ENCODE measurements at regions not wholly inside any gene's neighbourhood (a gene's known extent, or its start where the extent isn't known, plus 50 kb on each side); places are given as distances from the start of the nearest gene placed in this dataset.
"Not testable (repeated sequence)": the region's sequence is repeated elsewhere in the genome, so short reads cannot be mapped to it uniquely, and the experiment has no call there.

DNA sequence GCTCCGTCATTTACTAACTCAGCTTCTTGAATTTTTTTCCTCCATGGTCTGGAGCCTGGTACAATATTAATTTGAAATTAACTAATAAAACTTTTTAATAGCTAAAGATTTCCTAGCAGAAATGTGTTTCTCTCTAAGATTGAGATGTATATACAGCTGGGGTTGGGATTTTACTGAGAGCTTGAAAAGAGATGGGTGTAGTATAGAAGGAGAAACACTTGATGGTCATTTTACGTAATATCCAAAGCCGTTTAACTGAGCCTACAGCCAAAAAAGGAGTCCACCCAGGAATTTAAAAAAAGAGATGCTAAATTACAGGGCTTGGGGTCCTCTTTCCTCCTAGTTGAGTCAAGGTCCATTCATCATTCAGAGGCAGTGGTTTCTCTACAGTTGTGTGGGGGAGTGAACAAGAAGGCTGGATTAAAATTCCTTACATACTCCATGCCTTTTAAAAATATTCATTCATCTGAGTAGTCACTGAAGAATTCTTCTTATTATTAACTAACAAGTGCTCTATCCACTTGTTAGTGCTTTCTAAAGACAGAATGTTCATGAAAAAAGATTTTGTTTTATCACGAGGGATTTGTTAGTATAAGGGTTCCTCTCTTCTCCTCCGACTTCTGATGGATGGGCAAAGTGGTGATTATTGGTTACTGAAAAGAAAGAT lies 255.3 kb upstream of the IL12A start:
- FAIRE-seq (no peak), DNase-seq (ENCODE audit: insufficient read length) (no peak)
- no peak for TF ChIP-seq TAF1 (IDR thresholded peaks at IDR 0.05; ENCODE audit: borderline replicate concordance, low read depth, low read length)
- TF ChIP-seq POLR2A (IDR thresholded peaks at IDR 0.05; ENCODE audit: low read depth, low read length): no peak
- TF ChIP-seq POLR2AphosphoS5 (IDR thresholded peaks at IDR 0.05; ENCODE audit: low read depth, low read length): no peak

DNA sequence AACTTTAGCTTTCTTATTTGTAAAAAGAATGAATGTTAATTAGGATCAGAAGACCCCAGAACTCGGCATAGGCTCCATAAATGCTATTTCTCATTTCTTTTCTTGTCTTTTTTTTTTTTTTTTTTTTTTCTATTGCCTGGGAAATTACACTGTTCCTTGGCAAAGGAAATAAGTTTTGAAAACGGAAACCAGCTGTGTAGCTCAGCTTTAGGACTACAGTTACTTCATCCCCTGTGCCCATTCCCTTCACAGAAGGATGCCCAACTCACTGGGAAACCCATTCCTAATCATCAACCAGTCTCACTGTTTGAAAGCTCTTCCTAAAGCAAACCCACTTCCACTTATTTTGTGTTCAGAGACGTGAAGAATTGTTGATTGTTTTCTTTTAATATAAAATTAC lies 254.0 kb upstream of the IL12A start:
- no peak for DNase-seq (ENCODE audit: insufficient read length)
- TF ChIP-seq POLR2A (IDR thresholded peaks at IDR 0.05; ENCODE audit: low read depth, low read length): no peak
- FAIRE-seq: no peak

GRCh38 chr3:159739166-159739565 lies 249.5 kb upstream of the IL12A start:
- DNase-seq (ENCODE audit: insufficient read length) (no peak), FAIRE-seq (no peak)
- TF ChIP-seq TAF1 (IDR thresholded peaks at IDR 0.05; ENCODE audit: borderline replicate concordance, low read depth, low read length) (no peak), POLR2A (IDR thresholded peaks at IDR 0.05; ENCODE audit: low read depth, low read length) (no peak), POLR2AphosphoS5 (IDR thresholded peaks at IDR 0.05; ENCODE audit: low read depth, low read length) (no peak)

GRCh38 chr3:159739969-159740368 lies 248.7 kb upstream of the IL12A start:
- no peak for DNase-seq (ENCODE audit: insufficient read length)
- TF ChIP-seq TAF1 (IDR thresholded peaks at IDR 0.05; ENCODE audit: borderline replicate concordance, low read depth, low read length) (no peak), POLR2AphosphoS5 (IDR thresholded peaks at IDR 0.05; ENCODE audit: low read depth, low read length) (no peak), POLR2A (IDR thresholded peaks at IDR 0.05; ENCODE audit: low read depth, low read length) (no peak)
- FAIRE-seq: no peak

GRCh38 chr3:159741281-159741680 lies 247.4 kb upstream of the IL12A start:
- DNase-seq (ENCODE audit: insufficient read length): no peak
- TF ChIP-seq POLR2AphosphoS5 (IDR thresholded peaks at IDR 0.05; ENCODE audit: low read depth, low read length): no peak
- no peak for TF ChIP-seq POLR2A (IDR thresholded peaks at IDR 0.05; ENCODE audit: low read depth, low read length)
- TF ChIP-seq TAF1 (IDR thresholded peaks at IDR 0.05; ENCODE audit: borderline replicate concordance, low read depth, low read length): no peak
- no peak for FAIRE-seq

DNA sequence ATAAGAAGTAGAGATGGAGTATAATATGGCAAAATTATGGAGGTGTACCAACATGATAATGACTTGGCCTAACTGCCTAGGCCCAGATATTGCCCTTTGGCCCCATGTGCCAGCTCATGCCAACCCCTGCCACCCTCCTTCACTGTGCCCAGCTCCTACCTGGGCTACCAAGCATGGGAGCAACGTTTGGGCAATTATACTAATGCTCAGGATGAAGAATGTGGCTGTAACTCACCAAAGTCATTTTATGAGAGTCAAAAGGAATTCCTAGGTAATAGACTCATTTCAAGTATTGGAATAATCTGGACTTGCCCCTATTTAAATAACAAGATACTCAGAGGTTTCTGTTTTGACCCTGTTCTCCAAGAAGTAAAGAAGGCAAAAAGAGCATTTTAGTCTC lies 240.2 kb upstream of the IL12A start:
- TF ChIP-seq POLR2AphosphoS5 (IDR thresholded peaks at IDR 0.05; ENCODE audit: low read depth, low read length) (no peak), POLR2A (IDR thresholded peaks at IDR 0.05; ENCODE audit: low read depth, low read length) (no peak), TAF1 (IDR thresholded peaks at IDR 0.05; ENCODE audit: borderline replicate concordance, low read depth, low read length) (no peak)
- no peak for FAIRE-seq
- DNase-seq (ENCODE audit: insufficient read length): no peak

GRCh38 chr3:159749406-159749805 lies 239.2 kb upstream of the IL12A start:
- FAIRE-seq: no peak
- TF ChIP-seq POLR2A (IDR thresholded peaks at IDR 0.05; ENCODE audit: low read depth, low read length) (no peak), POLR2AphosphoS5 (IDR thresholded peaks at IDR 0.05; ENCODE audit: low read depth, low read length) (no peak), TAF1 (IDR thresholded peaks at IDR 0.05; ENCODE audit: borderline replicate concordance, low read depth, low read length) (no peak)

DNA sequence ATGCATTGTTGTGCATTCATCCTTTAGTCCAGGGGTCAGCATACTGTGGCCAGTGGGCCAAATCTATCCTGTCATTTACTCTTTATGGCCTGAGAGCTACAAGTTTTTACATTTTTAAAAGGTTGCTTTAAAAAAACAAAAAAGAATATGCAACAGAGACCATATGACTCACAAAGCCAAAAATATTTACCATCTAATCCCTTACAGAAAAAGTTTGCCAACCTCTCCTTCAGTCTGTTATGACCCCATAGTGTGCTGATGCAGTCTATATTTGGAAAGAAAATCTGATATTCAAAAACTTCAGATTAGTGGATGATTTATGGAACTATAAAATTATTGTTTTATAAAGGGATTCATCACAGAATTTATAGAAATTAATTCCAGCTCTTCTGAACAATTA lies 237.5 kb upstream of the IL12A start:
- FAIRE-seq (no peak), DNase-seq (ENCODE audit: insufficient read length) (no peak)
- TF ChIP-seq TAF1 (IDR thresholded peaks at IDR 0.05; ENCODE audit: borderline replicate concordance, low read depth, low read length) (no peak), POLR2A (IDR thresholded peaks at IDR 0.05; ENCODE audit: low read depth, low read length) (no peak), POLR2AphosphoS5 (IDR thresholded peaks at IDR 0.05; ENCODE audit: low read depth, low read length) (no peak)

More at GRCh38 chr3:159749406-159749805, 239.2 kb upstream of the IL12A start:
- no peak for DNase-seq (ENCODE audit: insufficient read length)

- TF ChIP-seq POLR2A (IDR thresholded peaks at IDR 0.05; ENCODE audit: low read depth, low read length) (no peak), TAF1 (IDR thresholded peaks at IDR 0.05; ENCODE audit: borderline replicate concordance, low read depth, low read length) (no peak), POLR2AphosphoS5 (IDR thresholded peaks at IDR 0.05; ENCODE audit: low read depth, low read length) (no peak)
- DNase-seq (ENCODE audit: insufficient read length) (no peak), FAIRE-seq (no peak)
These were observed 236.9 kb upstream of the IL12A start for GRCh38 chr3:159751752-159752151.

GRCh38 chr3:159756279-159757207 lies 232.1 kb upstream of the IL12A start:
- DNase-seq (ENCODE audit: insufficient read length); FAIRE-seq: not testable (repeated sequence)

- DNase-seq (ENCODE audit: insufficient read length): no peak
- TF ChIP-seq POLR2A (IDR thresholded peaks at IDR 0.05; ENCODE audit: low read depth, low read length) (no peak), POLR2AphosphoS5 (IDR thresholded peaks at IDR 0.05; ENCODE audit: low read depth, low read length) (no peak), TAF1 (IDR thresholded peaks at IDR 0.05; ENCODE audit: borderline replicate concordance, low read depth, low read length) (no peak)
- FAIRE-seq: no peak
These were observed 231.1 kb upstream of the IL12A start for GRCh38 chr3:159757341-159758060.

All from GM12892 (cell line).